SU-DHL-6 (cell line): ENCODE measurements at regions not wholly inside any gene's neighbourhood (a gene's known extent, or its start where the extent isn't known, plus 50 kb on each side); places are given as distances from the start of the nearest gene placed in this dataset.

ENCODE experiments used
- H2AFZ ChIP-seq: fragments of 200-600 bp; sonication (generic); 2 replicates; pipeline ENCODE4 v1.6.1; 2014; ENCODE audit warnings: low read depth, mild to moderate bottlenecking, moderate library complexity, mixed read lengths, antibody characterized with exemption, low read length; ENCODE audit not compliant: severe bottlenecking
- H3F3A ChIP-seq: fragments of 200-600 bp; shearing (Covaris generic); 2 replicates; pipeline ENCODE4 v1.6.0; 2016; ENCODE audit warnings: antibody characterized with exemption, mild to moderate bottlenecking; ENCODE audit not compliant: insufficient read depth
- H3K27ac ChIP-seq: fragments of 200-600 bp; sonication (generic); 2 replicates; pipeline ENCODE4 v1.5.1; 2016; ENCODE audit warnings: low read depth, mild to moderate bottlenecking, low read length, moderate library complexity, mixed read lengths
- H3K27me3 ChIP-seq: fragments of 200-600 bp; sonication (generic), shearing (Covaris generic); 2 replicates; pipeline ENCODE4 v1.6.0; 2014; ENCODE audit warnings: mild to moderate bottlenecking, low read length
- H3K36me3 ChIP-seq: fragments of 200-600 bp; sonication (generic); 2 replicates; pipeline ENCODE4 v1.6.1; 2014; ENCODE audit warnings: mild to moderate bottlenecking, low read length, mixed read lengths
- H3K4me2 ChIP-seq: fragments of 300-600, 200-600 bp; shearing (Covaris generic), sonication (generic); 2 replicates; pipeline ENCODE4 v1.6.0; 2014; ENCODE audit warnings: low read length, low read depth, mild to moderate bottlenecking; ENCODE audit not compliant: poor library complexity, severe bottlenecking
- H3K4me3 ChIP-seq: fragments of 200-600 bp; sonication (generic); 2 replicates; pipeline ENCODE4 v1.5.1; 2014; ENCODE audit warnings: antibody characterized with exemption, low read length, mild to moderate bottlenecking, mixed read lengths; ENCODE audit not compliant: insufficient read depth, poor library complexity, severe bottlenecking
- H3K79me2 ChIP-seq: fragments of 200-600 bp; sonication (generic); 2 replicates; pipeline ENCODE4 v1.6.1; 2014; ENCODE audit warnings: mild to moderate bottlenecking, low read length, moderate library complexity; ENCODE audit not compliant: insufficient read depth
- H3K9ac ChIP-seq: fragments of 200-600 bp; sonication (generic); 2 replicates; pipeline ENCODE4 v1.7.0; 2014; ENCODE audit warnings: mild to moderate bottlenecking, low read length
- H3K9me2 ChIP-seq: fragments of 200-600 bp; sonication (generic); replicated peaks from 2 replicates; pipeline ENCODE4 v1.6.1; 2014; ENCODE audit warnings: low read length; ENCODE audit not compliant: insufficient read depth
- H3K9me3 ChIP-seq: fragments of 200-600 bp; sonication (generic); 2 replicates; pipeline ENCODE4 v1.6.1; 2014; ENCODE audit warnings: low read length, mixed read lengths; ENCODE audit not compliant: insufficient read depth
- H4K20me1 ChIP-seq: fragments of 200-600 bp; sonication (generic); 2 replicates; pipeline ENCODE4 v1.6.1; 2014; ENCODE audit warnings: low read depth, mild to moderate bottlenecking, antibody characterized with exemption, low read length, moderate library complexity, mixed read lengths
- CTCF ChIP-seq: fragments of 200-600 bp; sonication (generic); IDR thresholded peaks from one replicate; pipeline ENCODE4 v1.5.1; 2017; ENCODE audit warnings: antibody characterized with exemption, mild to moderate bottlenecking, low read length, moderate library complexity; ENCODE audit not compliant: insufficient read depth, poor library complexity, severe bottlenecking
- EZH2phosphoT487 ChIP-seq: fragments of 200-600 bp; sonication (generic), shearing (Covaris generic); conservative IDR thresholded peaks from 2 replicates; pipeline ENCODE4 v1.6.1; 2018; ENCODE audit warnings: mild to moderate bottlenecking, antibody characterized with exemption, low read length, moderate library complexity, mixed read lengths

DNA sequence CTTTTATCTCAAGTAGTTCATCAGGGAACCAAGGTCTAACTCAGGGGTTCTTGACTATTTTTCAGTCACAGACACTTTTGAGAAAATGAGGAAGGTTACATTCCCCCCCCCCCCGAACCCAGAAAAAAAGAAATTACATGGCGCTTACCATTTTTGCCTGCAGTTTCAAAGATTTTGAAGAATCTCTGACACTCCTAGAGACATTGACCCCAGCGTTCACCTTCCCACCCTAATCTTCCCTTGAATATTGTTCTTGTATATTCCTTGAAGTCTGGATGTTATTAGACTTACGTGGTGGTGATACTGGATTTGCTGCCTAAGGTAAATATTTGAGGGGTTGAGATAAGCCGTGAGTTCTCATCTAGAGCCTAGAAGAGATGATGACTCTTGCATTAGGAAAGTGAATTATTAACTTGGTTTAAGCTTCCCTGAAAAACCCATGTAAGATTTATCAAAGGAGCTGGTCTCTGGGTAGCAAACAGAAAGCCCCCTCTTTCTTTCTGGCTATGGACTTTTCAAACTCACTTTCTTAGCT lies 245.7 kb upstream of the FOXK1 start:
- TF ChIP-seq CTCF: no peak
- TF ChIP-seq EZH2phosphoT487: no peak
- no peak overlapping the region for H3K9ac ChIP-seq
- H3K36me3 ChIP-seq: no peaks in the 10 kb centered on the region
- no peaks in the 10 kb centered on the region for H3K79me2 ChIP-seq
- H3K9me3 ChIP-seq: no peaks in the 10 kb centered on the region
- no peak overlapping the region for H3K4me2 ChIP-seq
- no peak overlapping the region for H3K27ac ChIP-seq
- no peak overlapping the region for H3K4me3 ChIP-seq
- H3K9me2 ChIP-seq: no peaks in the 10 kb centered on the region
- H2AFZ ChIP-seq: no peak overlapping the region
- H4K20me1 ChIP-seq: no peaks in the 10 kb centered on the region
- no peaks in the 10 kb centered on the region for H3K27me3 ChIP-seq
- H3F3A ChIP-seq: no peaks in the 10 kb centered on the region

DNA sequence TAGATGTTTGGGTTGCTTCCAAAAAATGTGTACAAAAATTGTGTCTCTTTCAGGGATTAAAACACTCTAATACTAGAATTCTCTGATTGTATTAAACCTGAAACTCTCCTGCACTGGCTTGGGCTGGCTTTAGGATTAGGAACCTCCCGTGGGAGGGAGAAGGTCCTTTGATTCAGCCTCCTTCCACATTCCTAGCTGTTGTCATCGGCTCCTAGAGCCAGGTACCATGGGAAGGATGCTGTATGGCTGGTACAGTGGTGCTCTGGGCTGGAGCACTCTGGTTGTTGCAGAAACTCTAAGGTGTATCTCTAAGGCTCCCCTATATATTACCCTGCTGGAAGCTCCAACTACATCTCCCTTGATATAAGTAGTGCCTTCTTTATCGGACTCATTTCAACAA lies 245.2 kb upstream of the FOXK1 start:
- Histone ChIP-seq H3K9ac (no peak overlapping the region), H3K27me3 (no peaks in the 10 kb centered on the region), H3K4me2 (no peak overlapping the region), H4K20me1 (no peaks in the 10 kb centered on the region), H3K27ac (no peak overlapping the region), H3F3A (no peaks in the 10 kb centered on the region), H3K79me2 (no peaks in the 10 kb centered on the region), H3K9me3 (no peaks in the 10 kb centered on the region), H2AFZ (no peak overlapping the region), H3K9me2 (no peaks in the 10 kb centered on the region), H3K4me3 (no peak overlapping the region), H3K36me3 (no peaks in the 10 kb centered on the region)
- TF ChIP-seq CTCF (no peak), EZH2phosphoT487 (no peak)

- no peak for TF ChIP-seq EZH2phosphoT487
- no peak for TF ChIP-seq CTCF
- H3K9me2 ChIP-seq: no peaks in the 10 kb centered on the region
- no peak overlapping the region for H3K4me2 ChIP-seq
- no peak overlapping the region for H3K9ac ChIP-seq
- H3K9me3 ChIP-seq: no peaks in the 10 kb centered on the region
- no peak overlapping the region for H3K27ac ChIP-seq
- no peaks in the 10 kb centered on the region for H3K27me3 ChIP-seq
- H2AFZ ChIP-seq: no peak overlapping the region
- H4K20me1 ChIP-seq: no peaks in the 10 kb centered on the region
- no peaks in the 10 kb centered on the region; the same call in 1 of the 2 replicates for H3K36me3 ChIP-seq
- H3K4me3 ChIP-seq: no peak overlapping the region
- H3F3A ChIP-seq: no peaks in the 10 kb centered on the region
- H3K79me2 ChIP-seq: no peaks in the 10 kb centered on the region
Measured at GRCh38 chr7:4437916-4438315, 244.2 kb upstream of the FOXK1 start.
